OCI-LY3 (cell line): ENCODE measurements at regions not wholly inside any gene's neighbourhood (a gene's known extent, or its start where the extent isn't known, plus 50 kb on each side); places are given as distances from the start of the nearest gene placed in this dataset.

Source experiments
- H2AFZ ChIP-seq: fragments of 200-600, 300-600 bp; shearing (Covaris generic); 2 replicates; pipeline ENCODE4 v1.6.0; 2014; ENCODE audit warnings: antibody characterized with exemption, low read depth, low read length
- H3K27ac ChIP-seq: fragments of 200-600, 300-600 bp; sonication (generic); 2 replicates; pipeline ENCODE4 v1.5.1; 2014; ENCODE audit warnings: mild to moderate bottlenecking, low read length, moderate library complexity, mixed read lengths
- H3K27me3 ChIP-seq: fragments of 200-600, 300-600 bp; sonication (generic); 2 replicates; pipeline ENCODE4 v1.6.1; 2014; ENCODE audit warnings: low read depth, low read length, mixed read lengths
- H3K36me3 ChIP-seq: fragments of 200-600, 300-600 bp; sonication (generic); replicated peaks from 2 replicates; pipeline ENCODE3; 2014; ENCODE audit warnings: low read depth, low read length, mixed read lengths
- H3K4me1 ChIP-seq: fragments of 300-600, 200-600 bp; sonication (generic); 2 replicates; pipeline ENCODE4 v1.6.1; 2014; ENCODE audit warnings: low read length, mixed read lengths
- H3K4me2 ChIP-seq: fragments of 200-600, 300-600 bp; sonication (generic); 2 replicates; pipeline ENCODE4 v1.6.1; 2014; ENCODE audit warnings: low read length, mixed read lengths
- H3K4me3 ChIP-seq: fragments of 300-600, 200-600 bp; sonication (generic); 2 replicates; pipeline ENCODE4 v1.5.1; 2014; ENCODE audit warnings: antibody characterized with exemption, mild to moderate bottlenecking, low read length, moderate library complexity
- H3K79me2 ChIP-seq: fragments of 300-600, 200-600 bp; shearing (Covaris generic); 2 replicates; pipeline ENCODE4 v1.6.1; 2014; ENCODE audit warnings: mild to moderate bottlenecking, low read length, mixed read lengths
- H3K9ac ChIP-seq: fragments of 300-600, 200-600 bp; shearing (Covaris generic); 2 replicates; pipeline ENCODE4 v1.6.0; 2014; ENCODE audit warnings: mild to moderate bottlenecking, low read length, moderate library complexity
- H3K9me3 ChIP-seq: fragments of 200-600, 300-600 bp; shearing (Covaris generic); 2 replicates; pipeline ENCODE4 v1.6.1; 2014; ENCODE audit warnings: low read length, mixed read lengths; ENCODE audit not compliant: insufficient read depth
- H4K20me1 ChIP-seq: fragments of 200-600, 300-600 bp; sonication (generic); 2 replicates; pipeline ENCODE4 v1.6.1; 2016; ENCODE audit warnings: low read length, mixed read lengths; ENCODE audit not compliant: insufficient read depth
- EZH2phosphoT487 ChIP-seq: fragments of 200-600 bp; shearing (Covaris generic); IDR thresholded peaks from 2 replicates; pipeline ENCODE4 v1.6.1; 2018; ENCODE audit warnings: antibody characterized with exemption, mixed run types, low read depth
- TF ChIP-seq, protein P1 (sequence below): fragments of 200-600, 300-600 bp; sonication (generic); IDR thresholded peaks from 2 replicates; pipeline ENCODE4 v1.5.1; 2014; ENCODE audit warnings: antibody characterized with exemption, low read length, low read depth

DNA sequence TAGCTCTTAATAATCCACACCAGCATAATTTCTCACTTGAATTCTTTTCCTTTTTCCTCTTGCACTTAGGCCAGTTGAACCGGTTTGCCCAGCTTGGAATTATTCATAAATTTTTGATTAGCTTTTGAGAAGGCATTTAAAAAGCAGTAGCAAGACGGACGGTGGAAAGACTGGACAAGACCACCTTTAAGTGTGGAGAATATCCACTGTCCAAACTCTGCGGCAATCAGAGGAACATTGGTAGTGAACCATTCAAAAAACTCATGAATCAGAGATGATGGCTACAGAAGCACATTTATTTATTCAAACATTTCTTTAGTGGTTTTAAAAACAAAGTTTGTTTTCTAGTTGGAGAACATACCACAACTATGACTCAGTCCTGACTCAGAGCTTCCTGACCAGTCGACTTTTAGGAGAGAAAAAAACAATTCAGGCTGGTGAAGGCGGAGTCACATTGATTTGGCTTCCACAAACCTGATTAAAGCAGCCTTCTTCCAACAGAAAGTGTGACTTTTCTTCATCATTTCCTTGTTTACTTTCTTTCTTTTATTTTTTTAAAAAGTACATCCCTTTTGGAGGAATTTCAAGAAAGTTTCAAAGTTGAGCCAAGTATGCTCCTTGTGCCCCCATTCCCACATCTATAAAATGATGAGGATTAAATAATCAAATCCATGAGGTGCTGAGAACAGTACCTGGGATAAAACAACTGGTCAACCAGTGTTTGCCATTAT is 128.8 kb downstream of the ADSS2 start:
- Histone ChIP-seq H3K79me2 (no peaks in the 10 kb centered on the region), H3K4me3 (no peak overlapping the region), H3K27ac (no peak overlapping the region), H3K36me3 (no peaks in the 10 kb centered on the region), H3K4me2 (no peak overlapping the region), H4K20me1 (no peaks in the 10 kb centered on the region), H3K27me3 (no peaks in the 10 kb centered on the region), H2AFZ (no peak overlapping the region), H3K4me1 (peaks cover 24% of the 10 kb centered on the region), H3K9ac (no peak overlapping the region), H3K9me3 (0 out of 2 replicates have a peak, but pooled peaks cover 3% of the 10 kb centered on the region)
- TF ChIP-seq EZH2phosphoT487: no peak
- TF ChIP-seq, protein P1, sequence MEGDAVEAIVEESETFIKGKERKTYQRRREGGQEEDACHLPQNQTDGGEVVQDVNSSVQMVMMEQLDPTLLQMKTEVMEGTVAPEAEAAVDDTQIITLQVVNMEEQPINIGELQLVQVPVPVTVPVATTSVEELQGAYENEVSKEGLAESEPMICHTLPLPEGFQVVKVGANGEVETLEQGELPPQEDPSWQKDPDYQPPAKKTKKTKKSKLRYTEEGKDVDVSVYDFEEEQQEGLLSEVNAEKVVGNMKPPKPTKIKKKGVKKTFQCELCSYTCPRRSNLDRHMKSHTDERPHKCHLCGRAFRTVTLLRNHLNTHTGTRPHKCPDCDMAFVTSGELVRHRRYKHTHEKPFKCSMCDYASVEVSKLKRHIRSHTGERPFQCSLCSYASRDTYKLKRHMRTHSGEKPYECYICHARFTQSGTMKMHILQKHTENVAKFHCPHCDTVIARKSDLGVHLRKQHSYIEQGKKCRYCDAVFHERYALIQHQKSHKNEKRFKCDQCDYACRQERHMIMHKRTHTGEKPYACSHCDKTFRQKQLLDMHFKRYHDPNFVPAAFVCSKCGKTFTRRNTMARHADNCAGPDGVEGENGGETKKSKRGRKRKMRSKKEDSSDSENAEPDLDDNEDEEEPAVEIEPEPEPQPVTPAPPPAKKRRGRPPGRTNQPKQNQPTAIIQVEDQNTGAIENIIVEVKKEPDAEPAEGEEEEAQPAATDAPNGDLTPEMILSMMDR: no peak

DNA sequence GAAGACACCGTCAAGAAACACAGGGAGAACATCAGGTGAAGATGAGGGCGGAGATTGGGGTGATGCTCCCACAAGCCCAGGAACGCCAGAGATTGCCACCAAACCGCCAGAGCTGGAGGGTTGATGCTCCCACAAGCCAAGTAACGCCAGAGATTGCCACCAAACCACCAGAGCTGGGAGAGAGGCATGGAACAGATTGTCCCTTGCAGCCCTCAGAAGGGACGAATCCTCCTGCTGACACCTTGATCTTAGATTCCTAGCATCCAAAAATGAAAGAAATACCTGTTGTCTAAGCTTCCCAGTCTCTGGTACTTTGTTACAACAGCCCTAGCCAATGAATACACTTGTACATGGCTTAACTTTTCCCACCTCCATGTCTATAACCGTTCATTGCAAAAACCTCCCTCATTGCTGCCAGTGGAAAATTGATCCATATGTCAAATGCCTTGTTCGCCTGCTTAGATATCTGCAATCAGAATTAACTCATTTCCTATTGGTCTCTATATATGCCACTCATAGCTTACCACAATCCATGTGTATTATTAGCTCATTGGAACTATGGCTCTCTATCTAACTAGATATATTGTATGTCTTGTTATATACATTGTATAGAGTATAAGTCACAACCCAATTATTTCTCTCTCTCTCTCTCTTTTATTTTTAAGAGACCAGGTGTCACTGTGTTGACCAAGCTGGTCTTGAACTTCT is 127.4 kb downstream of the ADSS2 start:
- no peaks in the 10 kb centered on the region for H4K20me1 ChIP-seq
- no peaks in the 10 kb centered on the region for H3K79me2 ChIP-seq
- H2AFZ ChIP-seq: peak overlapping the region; percentile 53
- H3K9me3 ChIP-seq: 0 out of 2 replicates have a peak, but pooled peaks cover 3% of the 10 kb centered on the region
- H3K4me2 ChIP-seq: peak overlapping the region; percentile 58
- H3K27me3 ChIP-seq: no peaks in the 10 kb centered on the region
- TF ChIP-seq, protein P1: no peak
- TF ChIP-seq EZH2phosphoT487: no peak
- no peaks in the 10 kb centered on the region for H3K36me3 ChIP-seq
- H3K4me1 ChIP-seq: peaks cover 23% of the 10 kb centered on the region
- H3K9ac ChIP-seq: peak overlapping the region; percentile 17; the same call in 1 of the 2 replicates
- no peak overlapping the region for H3K27ac ChIP-seq
- peak overlapping the region; percentile 20 for H3K4me3 ChIP-seq

DNA sequence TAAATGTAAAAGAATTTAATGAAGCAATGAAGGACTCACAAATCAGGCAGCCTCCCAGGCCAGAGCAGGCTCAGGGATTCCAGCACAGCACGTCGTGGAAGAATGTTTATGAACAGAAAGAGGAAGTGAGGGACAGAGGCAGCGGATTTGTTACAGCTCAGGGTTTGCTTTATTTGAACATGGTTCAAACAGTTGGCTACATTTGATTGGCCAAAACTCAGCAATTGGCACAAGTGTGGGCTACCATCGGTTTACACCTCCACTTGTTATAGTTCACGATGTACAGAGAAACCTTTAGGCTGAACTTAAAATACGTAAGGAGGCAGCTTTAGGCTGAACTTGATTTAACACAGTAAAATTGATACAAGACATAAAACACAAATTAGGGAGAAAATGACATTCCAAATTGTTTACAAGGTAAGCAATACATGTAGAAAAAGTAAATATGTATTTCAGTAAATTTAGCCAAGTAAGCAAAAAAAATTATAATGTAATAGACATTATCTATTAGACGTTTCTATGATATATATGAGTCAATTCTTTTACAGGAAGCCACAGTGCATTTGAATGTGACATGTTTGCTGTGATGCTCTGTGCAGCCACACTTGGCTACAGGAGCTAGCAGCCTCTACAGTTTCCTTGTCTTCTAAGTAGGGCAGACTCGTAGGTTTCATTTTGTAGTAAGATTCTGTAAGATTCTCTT is 126.5 kb downstream of the ADSS2 start:
- Histone ChIP-seq H3K4me1 (peaks cover 15% of the 10 kb centered on the region), H3K27me3 (no peaks in the 10 kb centered on the region), H3K4me2 (peak overlapping the region; percentile 58), H3K79me2 (no peaks in the 10 kb centered on the region), H2AFZ (peak overlapping the region; percentile 53), H4K20me1 (no peaks in the 10 kb centered on the region), H3K27ac (peak overlapping the region; percentile 12; the same call in 1 of the 2 replicates), H3K9me3 (0 out of 2 replicates have a peak, but pooled peaks cover 3% of the 10 kb centered on the region), H3K36me3 (no peaks in the 10 kb centered on the region), H3K4me3 (peak overlapping the region; percentile 20), H3K9ac (peak overlapping the region; percentile 17; the same call in 1 of the 2 replicates)
- TF ChIP-seq, protein P1: no peak
- TF ChIP-seq EZH2phosphoT487: no peak

DNA sequence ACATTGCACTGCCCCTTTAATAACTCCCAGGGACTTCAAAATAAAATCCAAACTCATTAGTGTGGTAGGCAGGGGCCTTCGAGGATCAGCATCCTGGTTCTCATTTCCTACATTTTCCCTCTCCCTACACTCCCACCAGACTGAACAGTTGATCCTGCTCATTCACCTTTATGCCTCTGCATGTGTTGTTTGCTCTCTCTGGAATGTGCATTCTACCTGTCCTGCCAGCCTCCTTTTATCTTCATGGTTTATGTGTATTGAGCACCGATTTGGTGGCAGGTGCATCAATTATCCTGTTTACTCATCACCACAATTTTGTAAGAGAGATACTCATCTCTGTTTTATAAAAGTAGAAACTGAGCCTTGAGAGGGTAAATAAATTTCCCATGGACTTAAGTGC is 125.0 kb downstream of the ADSS2 start:
- H3K79me2 ChIP-seq: no peaks in the 10 kb centered on the region
- TF ChIP-seq, protein P1: no peak
- TF ChIP-seq EZH2phosphoT487: no peak
- H3K4me2 ChIP-seq: no peak overlapping the region
- H3K27me3 ChIP-seq: no peaks in the 10 kb centered on the region
- H3K27ac ChIP-seq: no peak overlapping the region
- H4K20me1 ChIP-seq: no peaks in the 10 kb centered on the region
- H3K4me1 ChIP-seq: peaks cover 15% of the 10 kb centered on the region
- H2AFZ ChIP-seq: no peak overlapping the region
- no peak overlapping the region for H3K9ac ChIP-seq
- H3K4me3 ChIP-seq: no peak overlapping the region
- no peaks in the 10 kb centered on the region for H3K36me3 ChIP-seq
- H3K9me3 ChIP-seq: 0 out of 2 replicates have a peak, but pooled peaks cover 3% of the 10 kb centered on the region
